ENCODE measurements at regions not wholly inside any gene's neighbourhood (a gene's known extent, or its start where the extent isn't known, plus 50 kb on each side); places are given as distances from the start of the nearest gene placed in this dataset.
A peak's percentile ranks its signal among the peaks of the same experiment; 100 is the strongest.

DNA sequence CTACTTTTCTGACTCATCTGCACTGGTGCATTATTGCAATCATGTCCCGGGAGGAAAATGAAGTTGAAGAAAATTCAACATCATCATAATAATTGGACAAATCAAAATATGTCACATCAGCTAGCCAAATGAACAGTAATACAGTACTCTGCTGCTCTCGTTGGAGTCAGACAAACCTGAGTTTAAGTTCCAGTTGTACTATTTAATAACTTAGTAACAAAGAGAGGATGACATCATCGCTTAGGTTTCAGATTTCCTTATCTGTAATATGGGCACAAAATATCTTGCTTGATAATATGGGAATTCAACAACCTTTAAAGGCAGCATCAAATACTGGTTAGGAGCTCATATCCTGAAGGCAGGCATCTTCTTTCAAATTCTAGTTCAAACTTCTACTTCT is 1248.9 kb upstream of the ACO1 start:
- CTCF ChIA-PET = interaction anchor here (1.2 kb wide), 1 partner anchor 9 kb away, joined by 4 read pairs; no protein-coding TSS in a partner anchor
- no peak for FAIRE-seq

DNA sequence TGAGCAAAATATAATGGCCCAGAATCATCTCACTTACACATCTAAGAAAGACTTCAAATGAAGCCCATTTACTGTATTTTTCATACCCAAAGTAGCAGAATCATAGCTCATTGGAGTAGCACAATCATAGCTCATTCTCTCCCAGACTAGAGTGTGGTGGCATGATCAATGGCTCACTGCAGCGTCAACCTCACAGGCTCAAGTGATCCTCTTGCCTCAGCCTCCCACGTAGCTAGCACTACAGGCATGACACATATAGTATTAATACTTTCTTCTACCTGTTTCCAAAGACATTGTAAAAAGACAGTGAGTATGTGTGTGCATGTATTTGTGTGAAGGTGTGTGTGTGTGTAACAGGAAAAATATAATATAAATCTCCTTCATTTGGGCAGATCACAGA is 1247.9 kb upstream of the ACO1 start:
- Histone ChIP-seq H3K4me1 (ENCODE audit: control insufficient read depth, extremely low read depth, insufficient read depth, low read length) (no peaks in the 10 kb centered on the region), H2AFZ (ENCODE audit: low read depth, low read length) (no peak overlapping the region), H3K36me3 (ENCODE audit: control insufficient read depth in 2 of 2, extremely low read depth in 1 of 2, insufficient read depth in 2 of 2, low read length in 2 of 2) (no peaks in the 10 kb centered on the region), H3K27me3 (ENCODE audit: control insufficient read depth in 2 of 2, insufficient read depth in 2 of 2, low read length in 2 of 2) (no peaks in the 10 kb centered on the region), H3K4me3 (replicated peaks in 1 of 3; ENCODE audit: insufficient read depth in 1 of 3, low read depth in 1 of 3, low read length in 3 of 3) (no peak overlapping the region), H3K4me2 (ENCODE audit: insufficient read depth, low read length) (no peak overlapping the region), H3K9me1 (replicated peaks; ENCODE audit: control insufficient read depth, extremely low read depth, insufficient read depth, low read length) (no peaks in the 10 kb centered on the region), H3K27ac (ENCODE audit: insufficient read depth, low read depth, low read length) (no peak overlapping the region), H3K9ac (replicated peaks; ENCODE audit: extremely low read depth, insufficient read depth, low read length) (no peak overlapping the region), H3K9me3 (replicated peaks; ENCODE audit: control insufficient read depth, insufficient read depth, low read length) (no peaks in the 10 kb centered on the region), H4K20me1 (replicated peaks; ENCODE audit: control insufficient read depth, extremely low read depth, insufficient read depth, low read length) (no peaks in the 10 kb centered on the region), H3K79me2 (ENCODE audit: control insufficient read depth, insufficient read depth, low read length) (no peaks in the 10 kb centered on the region)
- no peak for FAIRE-seq
- dilution Hi-C loops (cut with MboI; ENCODE audit: extremely low pct_ligation_motif_present, low sequenced_read_pairs) (no loop called here), intact Hi-C loops (cut with micrococcal nuclease) (no loop called here)
- DNase-seq (ENCODE audit: low read depth, low spot score) = no peak
- ChIA-PET CTCF (no interaction called here), POLR2A (no interaction called here)
- no TSS peak for BruUV-seq (replicated peaks)
- TF ChIP-seq JUN (IDR thresholded peaks at IDR 0.05; ENCODE audit: borderline replicate concordance, insufficient read depth, insufficient read length, low read depth) = no peak
- no peak for TF ChIP-seq GATA2 (IDR thresholded peaks at IDR 0.05; ENCODE audit: insufficient read depth, insufficient read length, low read depth, low read length)
- TF ChIP-seq EZH2 (IDR thresholded peaks at IDR 0.05; ENCODE audit: borderline replicate concordance, low read depth, low read length, severe bottlenecking) = no peak
- TF ChIP-seq MYC (IDR thresholded peaks at IDR 0.05; ENCODE audit: low read depth, low read length) = no peak
- TF ChIP-seq, protein P1, sequence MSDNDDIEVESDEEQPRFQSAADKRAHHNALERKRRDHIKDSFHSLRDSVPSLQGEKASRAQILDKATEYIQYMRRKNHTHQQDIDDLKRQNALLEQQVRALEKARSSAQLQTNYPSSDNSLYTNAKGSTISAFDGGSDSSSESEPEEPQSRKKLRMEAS (IDR thresholded peaks at IDR 0.05; ENCODE audit: insufficient read depth, insufficient read length) = no peak
- no peak for TF ChIP-seq FOS (IDR thresholded peaks at IDR 0.05; ENCODE audit: borderline replicate concordance, insufficient read depth, low read length)
- TF ChIP-seq POLR2A (IDR thresholded peaks at IDR 0.05; ENCODE audit: low read depth, low read length) = no peak
- TF ChIP-seq POLR2AphosphoS5 (IDR thresholded peaks at IDR 0.05; ENCODE audit: insufficient read depth, low read depth, low read length) = no peak
- TF ChIP-seq, protein P2, sequence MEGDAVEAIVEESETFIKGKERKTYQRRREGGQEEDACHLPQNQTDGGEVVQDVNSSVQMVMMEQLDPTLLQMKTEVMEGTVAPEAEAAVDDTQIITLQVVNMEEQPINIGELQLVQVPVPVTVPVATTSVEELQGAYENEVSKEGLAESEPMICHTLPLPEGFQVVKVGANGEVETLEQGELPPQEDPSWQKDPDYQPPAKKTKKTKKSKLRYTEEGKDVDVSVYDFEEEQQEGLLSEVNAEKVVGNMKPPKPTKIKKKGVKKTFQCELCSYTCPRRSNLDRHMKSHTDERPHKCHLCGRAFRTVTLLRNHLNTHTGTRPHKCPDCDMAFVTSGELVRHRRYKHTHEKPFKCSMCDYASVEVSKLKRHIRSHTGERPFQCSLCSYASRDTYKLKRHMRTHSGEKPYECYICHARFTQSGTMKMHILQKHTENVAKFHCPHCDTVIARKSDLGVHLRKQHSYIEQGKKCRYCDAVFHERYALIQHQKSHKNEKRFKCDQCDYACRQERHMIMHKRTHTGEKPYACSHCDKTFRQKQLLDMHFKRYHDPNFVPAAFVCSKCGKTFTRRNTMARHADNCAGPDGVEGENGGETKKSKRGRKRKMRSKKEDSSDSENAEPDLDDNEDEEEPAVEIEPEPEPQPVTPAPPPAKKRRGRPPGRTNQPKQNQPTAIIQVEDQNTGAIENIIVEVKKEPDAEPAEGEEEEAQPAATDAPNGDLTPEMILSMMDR (IDR thresholded peaks at IDR 0.05; ENCODE audit: extremely low read depth in 1 of 2, insufficient read depth in 1 of 2, low read depth in 1 of 2, low read length in 2 of 2) = no peak

More for the DNA sequence above, 1248.9 kb upstream of the ACO1 start:
- Histone ChIP-seq H3K27ac (ENCODE audit: insufficient read depth, low read depth, low read length) (no peak overlapping the region), H3K4me1 (ENCODE audit: control insufficient read depth, extremely low read depth, insufficient read depth, low read length) (no peaks in the 10 kb centered on the region), H3K27me3 (ENCODE audit: control insufficient read depth in 2 of 2, insufficient read depth in 2 of 2, low read length in 2 of 2) (no peaks in the 10 kb centered on the region), H3K36me3 (ENCODE audit: control insufficient read depth in 2 of 2, extremely low read depth in 1 of 2, insufficient read depth in 2 of 2, low read length in 2 of 2) (no peaks in the 10 kb centered on the region), H2AFZ (ENCODE audit: low read depth, low read length) (no peak overlapping the region), H3K79me2 (ENCODE audit: control insufficient read depth, insufficient read depth, low read length) (no peaks in the 10 kb centered on the region), H3K9ac (replicated peaks; ENCODE audit: extremely low read depth, insufficient read depth, low read length) (no peak overlapping the region), H3K9me3 (replicated peaks; ENCODE audit: control insufficient read depth, insufficient read depth, low read length) (no peaks in the 10 kb centered on the region), H3K4me3 (replicated peaks in 1 of 3; ENCODE audit: insufficient read depth in 1 of 3, low read depth in 1 of 3, low read length in 3 of 3) (no peak overlapping the region), H3K9me1 (replicated peaks; ENCODE audit: control insufficient read depth, extremely low read depth, insufficient read depth, low read length) (no peaks in the 10 kb centered on the region), H3K4me2 (ENCODE audit: insufficient read depth, low read length) (no peak overlapping the region), H4K20me1 (replicated peaks; ENCODE audit: control insufficient read depth, extremely low read depth, insufficient read depth, low read length) (no peaks in the 10 kb centered on the region)
- dilution Hi-C loops (cut with MboI; ENCODE audit: extremely low pct_ligation_motif_present, low sequenced_read_pairs) = no loop called here
- POLR2A ChIA-PET = no interaction called here
- TF ChIP-seq EZH2 (IDR thresholded peaks at IDR 0.05; ENCODE audit: borderline replicate concordance, low read depth, low read length, severe bottlenecking) = no peak
- TF ChIP-seq JUN (IDR thresholded peaks at IDR 0.05; ENCODE audit: borderline replicate concordance, insufficient read depth, insufficient read length, low read depth) = peak; percentile 28
- no peak for TF ChIP-seq POLR2AphosphoS5 (IDR thresholded peaks at IDR 0.05; ENCODE audit: insufficient read depth, low read depth, low read length)
- no peak for DNase-seq (ENCODE audit: low read depth, low spot score)
- intact Hi-C loops (cut with micrococcal nuclease) = no loop called here
- BruUV-seq (replicated peaks) = no TSS peak
